Stomach (tissue), 4 donors: ENCODE measurements at regions not wholly inside any gene's neighbourhood (a gene's known extent, or its start where the extent isn't known, plus 50 kb on each side); places are given as distances from the start of the nearest gene placed in this dataset.

Source experiments
- EP300 ChIP-seq: sonication (generic); formaldehyde crosslinking; IDR thresholded peaks from one replicate; pipeline ENCODE4 v1.6.1; 2017; ENCODE audit warnings: antibody characterized with exemption
- POLR2A ChIP-seq, 4 donors: fragments of 450-650 bp; IDR thresholded peaks; one replicate each; pipeline ENCODE4 v1.6.1; 2016; ENCODE audit warnings: antibody characterized with exemption in 4 of 4, control low read depth in 2 of 4, mild to moderate bottlenecking in 1 of 4, moderate library complexity in 1 of 4
- POLR2AphosphoS5 ChIP-seq, 3 donors: sonication (generic); formaldehyde crosslinking; IDR thresholded peaks; one replicate each; pipeline ENCODE4 v1.6.1; 2016; ENCODE audit warnings: antibody characterized with exemption in 3 of 3
- TF ChIP-seq, protein P1 (sequence below), 7 experiments: fragments of 450-650 bp in 4 of 7; fragments of 200-600 bp in 3 of 7; sonication (generic) in 3 of 7; IDR thresholded peaks; one replicate each; pipeline ENCODE4 v1.5.1; 2016 to 2019; ENCODE audit warnings: antibody characterized with exemption in 7 of 7, control low read depth in 2 of 7, mild to moderate bottlenecking in 1 of 7

DNA sequence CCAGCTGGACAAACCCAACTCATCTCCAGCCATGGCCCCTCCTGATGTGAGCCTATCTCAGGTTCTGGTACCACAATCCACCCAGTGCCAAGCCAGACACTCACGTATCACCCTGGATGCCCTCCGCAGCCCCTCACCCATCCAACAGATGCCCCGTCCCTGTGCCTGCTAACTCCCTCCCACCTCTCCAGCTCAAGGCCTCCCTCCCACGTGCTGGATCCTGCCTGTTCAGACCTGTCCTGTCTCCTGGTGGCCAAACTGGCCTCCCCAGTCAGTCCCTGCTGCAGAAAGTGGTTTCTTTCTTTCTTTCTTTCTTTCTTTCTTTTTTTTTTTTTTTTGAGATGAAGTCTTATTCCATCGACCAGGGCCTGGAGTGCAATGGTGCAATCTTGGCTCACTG, 86.2 kb downstream of the RRM2 start:
- TF ChIP-seq POLR2AphosphoS5 (IDR thresholded peaks at IDR 0.05) (no peak), POLR2A (IDR thresholded peaks at IDR 0.05) (no peak), EP300 (no peak)
- TF ChIP-seq, protein P1, sequence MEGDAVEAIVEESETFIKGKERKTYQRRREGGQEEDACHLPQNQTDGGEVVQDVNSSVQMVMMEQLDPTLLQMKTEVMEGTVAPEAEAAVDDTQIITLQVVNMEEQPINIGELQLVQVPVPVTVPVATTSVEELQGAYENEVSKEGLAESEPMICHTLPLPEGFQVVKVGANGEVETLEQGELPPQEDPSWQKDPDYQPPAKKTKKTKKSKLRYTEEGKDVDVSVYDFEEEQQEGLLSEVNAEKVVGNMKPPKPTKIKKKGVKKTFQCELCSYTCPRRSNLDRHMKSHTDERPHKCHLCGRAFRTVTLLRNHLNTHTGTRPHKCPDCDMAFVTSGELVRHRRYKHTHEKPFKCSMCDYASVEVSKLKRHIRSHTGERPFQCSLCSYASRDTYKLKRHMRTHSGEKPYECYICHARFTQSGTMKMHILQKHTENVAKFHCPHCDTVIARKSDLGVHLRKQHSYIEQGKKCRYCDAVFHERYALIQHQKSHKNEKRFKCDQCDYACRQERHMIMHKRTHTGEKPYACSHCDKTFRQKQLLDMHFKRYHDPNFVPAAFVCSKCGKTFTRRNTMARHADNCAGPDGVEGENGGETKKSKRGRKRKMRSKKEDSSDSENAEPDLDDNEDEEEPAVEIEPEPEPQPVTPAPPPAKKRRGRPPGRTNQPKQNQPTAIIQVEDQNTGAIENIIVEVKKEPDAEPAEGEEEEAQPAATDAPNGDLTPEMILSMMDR (IDR thresholded peaks at IDR 0.05), result no peak
